ENCODE measurements at regions not wholly inside any gene's neighbourhood (a gene's known extent, or its start where the extent isn't known, plus 50 kb on each side); places are given as distances from the start of the nearest gene placed in this dataset.

DNA sequence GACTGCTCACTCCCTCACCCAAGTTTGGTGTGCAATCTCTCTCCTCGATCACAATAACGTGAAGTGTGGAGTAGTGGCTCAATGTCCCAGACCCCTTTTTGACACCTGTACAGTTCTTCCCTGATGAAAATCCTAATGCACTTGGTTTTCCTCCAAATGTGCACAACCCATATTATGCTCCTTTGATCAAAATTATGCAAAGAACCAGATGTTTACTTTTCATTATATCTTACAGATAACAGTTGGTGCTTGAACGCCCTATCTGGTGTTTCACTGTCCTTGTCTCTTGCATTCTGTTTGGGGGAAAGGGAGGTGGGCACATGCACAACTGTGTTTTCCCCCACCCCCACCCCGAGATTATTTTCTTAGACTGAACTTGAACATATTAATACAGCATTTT lies 85.0 kb upstream of the CREB1 start:
- no peak overlapping the region for H3K4me3 ChIP-seq (ENCODE audit: low read depth, poor library complexity, severe bottlenecking)
- DNase-seq (ENCODE audit: low spot score in 2 of 2): no peak
- intact Hi-C loops (cut with DNase I; ENCODE audit: low total_unique reads): no loop called here
- 89 to 90% methylated on average over 4 of the region's 4 CpGs for WGBS, 2 donors
- TF ChIP-seq, protein P1, sequence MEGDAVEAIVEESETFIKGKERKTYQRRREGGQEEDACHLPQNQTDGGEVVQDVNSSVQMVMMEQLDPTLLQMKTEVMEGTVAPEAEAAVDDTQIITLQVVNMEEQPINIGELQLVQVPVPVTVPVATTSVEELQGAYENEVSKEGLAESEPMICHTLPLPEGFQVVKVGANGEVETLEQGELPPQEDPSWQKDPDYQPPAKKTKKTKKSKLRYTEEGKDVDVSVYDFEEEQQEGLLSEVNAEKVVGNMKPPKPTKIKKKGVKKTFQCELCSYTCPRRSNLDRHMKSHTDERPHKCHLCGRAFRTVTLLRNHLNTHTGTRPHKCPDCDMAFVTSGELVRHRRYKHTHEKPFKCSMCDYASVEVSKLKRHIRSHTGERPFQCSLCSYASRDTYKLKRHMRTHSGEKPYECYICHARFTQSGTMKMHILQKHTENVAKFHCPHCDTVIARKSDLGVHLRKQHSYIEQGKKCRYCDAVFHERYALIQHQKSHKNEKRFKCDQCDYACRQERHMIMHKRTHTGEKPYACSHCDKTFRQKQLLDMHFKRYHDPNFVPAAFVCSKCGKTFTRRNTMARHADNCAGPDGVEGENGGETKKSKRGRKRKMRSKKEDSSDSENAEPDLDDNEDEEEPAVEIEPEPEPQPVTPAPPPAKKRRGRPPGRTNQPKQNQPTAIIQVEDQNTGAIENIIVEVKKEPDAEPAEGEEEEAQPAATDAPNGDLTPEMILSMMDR (IDR thresholded peaks at IDR 0.05): no peak
- TF ChIP-seq POLR2A (IDR thresholded peaks at IDR 0.05): no peak

DNA sequence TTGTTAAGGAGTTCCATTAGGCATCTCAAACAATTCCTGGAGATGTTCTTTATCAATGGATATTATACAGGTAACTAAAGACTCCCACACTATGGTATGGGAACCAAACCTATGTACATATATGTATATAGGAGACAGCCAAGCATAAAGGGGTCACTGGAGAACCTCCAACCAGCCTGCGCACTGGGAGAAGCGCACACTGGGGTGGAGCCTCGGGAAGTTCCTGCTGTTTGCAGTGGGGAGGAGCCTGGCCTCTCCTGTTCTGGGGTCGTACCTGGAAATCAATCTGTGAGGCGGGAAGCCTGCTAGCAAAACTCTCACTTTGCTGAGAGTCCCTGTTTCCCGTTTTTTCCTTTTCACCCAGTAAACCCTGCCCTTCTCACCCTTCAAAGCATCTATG lies 83.1 kb upstream of the CREB1 start:
- TF ChIP-seq POLR2A (IDR thresholded peaks at IDR 0.05): no peak
- TF ChIP-seq, protein P1 (IDR thresholded peaks at IDR 0.05): no peak
- intact Hi-C loops (cut with DNase I; ENCODE audit: low total_unique reads): no loop called here
- H3K4me3 ChIP-seq (ENCODE audit: low read depth, poor library complexity, severe bottlenecking): no peak overlapping the region
- no peak for DNase-seq (ENCODE audit: low spot score in 2 of 2)
- WGBS, 2 donors: 57 to 60% methylated on average over 6 of the region's 6 CpGs

DNA sequence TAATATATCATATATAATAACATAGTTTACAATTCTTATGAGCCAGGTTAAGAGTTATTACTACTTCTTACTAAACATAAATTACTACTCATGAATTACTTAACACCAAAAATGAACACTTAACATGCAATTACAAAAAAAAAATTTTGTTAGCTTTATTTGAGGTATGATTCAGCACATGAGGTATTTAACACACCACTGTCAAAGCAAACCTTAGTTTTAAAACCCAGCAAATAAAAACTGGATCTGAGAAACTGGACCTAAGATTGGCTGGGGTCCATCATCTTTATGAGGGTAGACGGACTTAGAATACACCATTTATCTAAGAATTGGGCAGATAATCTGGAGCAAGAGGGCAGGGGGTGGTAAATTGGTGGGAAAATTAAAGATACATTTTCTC lies 81.8 kb upstream of the CREB1 start:
- 76 to 91% methylated on average over 1 of the region's 1 CpG for WGBS, 2 donors
- intact Hi-C loops (cut with DNase I; ENCODE audit: low total_unique reads): no loop called here
- no peak for DNase-seq (ENCODE audit: low spot score in 2 of 2)
- no peak overlapping the region for H3K4me3 ChIP-seq (ENCODE audit: low read depth, poor library complexity, severe bottlenecking)
- TF ChIP-seq POLR2A (IDR thresholded peaks at IDR 0.05): no peak
- TF ChIP-seq, protein P1 (IDR thresholded peaks at IDR 0.05): no peak

DNA sequence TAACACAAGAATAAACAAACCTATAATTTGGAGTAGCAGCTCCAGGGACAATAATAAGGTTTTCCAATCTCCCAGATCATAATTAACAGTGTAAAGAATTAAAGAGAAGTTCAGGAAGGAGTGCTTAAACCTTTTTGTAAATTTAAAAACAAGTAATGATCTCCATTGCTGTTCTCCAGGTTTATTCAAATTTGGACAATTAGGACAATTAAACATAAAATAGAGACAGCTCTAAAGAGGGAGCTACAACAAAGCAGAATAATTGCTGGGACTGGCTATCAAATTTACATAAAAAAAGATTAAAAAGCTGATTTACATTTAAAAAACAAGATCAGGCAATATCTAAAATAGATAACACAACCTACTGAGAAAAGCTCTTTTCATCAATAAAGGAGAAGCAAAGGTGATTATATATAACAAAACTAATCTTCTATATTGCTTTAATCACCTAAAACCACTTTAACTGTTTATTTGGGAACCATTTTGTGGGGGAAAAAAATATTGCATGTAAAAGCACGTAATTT lies 80.1 kb upstream of the CREB1 start:
- no peak for TF ChIP-seq POLR2A (IDR thresholded peaks at IDR 0.05)
- TF ChIP-seq, protein P1 (IDR thresholded peaks at IDR 0.05): no peak
- DNase-seq (ENCODE audit: low spot score in 2 of 2): no peak
- WGBS, 2 donors: 92 to 98% methylated on average over 1 of the region's 1 CpG
- intact Hi-C loops (cut with DNase I; ENCODE audit: low total_unique reads): no loop called here
- no peak overlapping the region for H3K4me3 ChIP-seq (ENCODE audit: low read depth, poor library complexity, severe bottlenecking)

DNA sequence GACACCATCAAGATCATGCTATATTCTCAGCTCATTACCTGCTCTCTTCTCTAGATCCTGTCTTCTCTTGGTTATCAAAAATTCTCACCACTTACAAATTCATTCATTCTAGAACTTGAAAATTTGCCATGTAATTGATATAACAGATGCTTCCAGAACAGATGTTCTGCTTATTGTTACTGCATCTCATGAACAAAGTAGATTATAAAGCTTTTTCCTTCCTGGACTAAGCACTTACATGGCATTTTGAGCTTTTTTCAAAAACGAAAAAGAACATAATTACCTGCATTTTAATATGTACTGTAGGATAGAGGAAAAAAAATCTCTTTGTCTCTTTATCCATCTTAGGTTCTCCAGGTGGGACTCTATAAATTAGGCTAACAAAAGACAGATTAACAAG lies 79.6 kb upstream of the CREB1 start:
- 48 to 49% methylated on average over 1 of the region's 1 CpG for WGBS, 2 donors
- TF ChIP-seq, protein P1 (IDR thresholded peaks at IDR 0.05): no peak
- TF ChIP-seq POLR2A (IDR thresholded peaks at IDR 0.05): no peak
- DNase-seq (ENCODE audit: low spot score in 2 of 2): no peak
- H3K4me3 ChIP-seq (ENCODE audit: low read depth, poor library complexity, severe bottlenecking): no peak overlapping the region
- intact Hi-C loops (cut with DNase I; ENCODE audit: low total_unique reads): no loop called here

DNA sequence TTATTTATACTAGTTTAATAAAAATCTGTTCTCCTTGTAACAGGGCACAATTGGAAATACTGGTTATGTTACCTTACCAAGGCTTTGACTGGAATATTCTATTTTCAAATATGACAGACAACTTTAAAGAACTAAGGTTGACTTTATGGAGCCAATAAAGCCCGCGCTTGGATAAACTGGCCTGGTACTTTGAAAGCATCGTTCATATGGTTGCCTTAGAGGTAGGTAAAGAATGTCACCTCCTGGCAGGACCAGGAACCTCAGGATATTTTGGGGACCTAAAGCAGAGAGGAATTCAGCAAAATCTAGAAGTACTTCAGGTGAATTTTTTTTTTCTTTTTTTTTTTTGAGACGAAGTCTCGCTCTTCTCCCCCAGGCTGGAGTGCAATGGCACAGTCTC lies 71.2 kb upstream of the CREB1 start:
- DNase-seq (ENCODE audit: low spot score in 2 of 2): no peak
- 94 to 95% methylated on average over 5 of the region's 5 CpGs for WGBS, 2 donors
- no peak for TF ChIP-seq POLR2A (IDR thresholded peaks at IDR 0.05)
- TF ChIP-seq, protein P1 (IDR thresholded peaks at IDR 0.05): no peak
- no peak overlapping the region for H3K4me3 ChIP-seq (ENCODE audit: low read depth, poor library complexity, severe bottlenecking)
- intact Hi-C loops (cut with DNase I; ENCODE audit: low total_unique reads): no loop called here

Data from lower leg skin (tissue), 4 donors.